ENCODE measurements at regions not wholly inside any gene's neighbourhood (a gene's known extent, or its start where the extent isn't known, plus 50 kb on each side); places are given as distances from the start of the nearest gene placed in this dataset.

GRCh38 chr2:37481244-37481643, 136.8 kb downstream of the QPCT start:
- H3K36me3 Mint-ChIP-seq (ENCODE audit: low read depth), result no peaks in the 10 kb centered on the region
- H3K27ac Mint-ChIP-seq, result no peak overlapping the region
- peaks cover 3% of the 10 kb centered on the region for H3K9me3 Mint-ChIP-seq
- no peak overlapping the region for H3K4me3 Mint-ChIP-seq
- no peaks in the 10 kb centered on the region for H3K4me1 Mint-ChIP-seq
- CTCF ChIA-PET, result interaction anchor here (0.7 to 2.1 kb wide), 3 partner anchors 9 to 26 kb away, joined by 3 to 8 read pairs (median 4); no protein-coding TSS in a partner anchor
- POLR2A ChIA-PET, result no interaction called here
- no peak for DNase-seq
- H3K27me3 Mint-ChIP-seq, result no peaks in the 10 kb centered on the region

DNA sequence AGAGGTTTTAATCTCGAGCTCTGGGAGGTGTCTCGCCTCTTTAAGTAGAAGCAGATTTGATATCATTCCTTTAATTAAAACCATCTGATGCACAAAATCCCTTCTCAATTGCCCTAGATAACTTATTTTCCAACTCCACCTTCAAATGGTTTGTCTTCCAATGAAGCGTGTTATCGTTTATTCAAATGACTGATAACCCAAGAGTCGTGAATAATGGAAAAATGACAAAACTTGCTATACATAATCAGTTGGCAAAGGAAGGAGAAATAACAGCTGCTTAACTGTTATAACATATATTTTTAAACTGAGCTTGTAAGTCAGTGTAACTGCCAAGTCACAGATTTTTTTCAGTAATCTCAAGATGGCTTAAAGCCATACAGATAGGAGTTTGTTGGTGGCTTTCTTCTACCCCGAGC, 144.6 kb downstream of the QPCT start:
- DNase-seq, result no peak
- H3K36me3 Mint-ChIP-seq (ENCODE audit: low read depth), result no peaks in the 10 kb centered on the region
- H3K4me3 Mint-ChIP-seq, result no peak overlapping the region
- H3K27me3 Mint-ChIP-seq, result no peaks in the 10 kb centered on the region
- H3K27ac Mint-ChIP-seq, result no peak overlapping the region
- CTCF ChIA-PET, result interaction anchor here (0.6 kb wide), 1 partner anchor 347 kb away, joined by 3 read pairs; no protein-coding TSS in a partner anchor
- no peaks in the 10 kb centered on the region for H3K4me1 Mint-ChIP-seq
- peaks cover 2% of the 10 kb centered on the region for H3K9me3 Mint-ChIP-seq
- POLR2A ChIA-PET, result no interaction called here

- no peak for DNase-seq
- no peaks in the 10 kb centered on the region for H3K36me3 Mint-ChIP-seq (ENCODE audit: low read depth)
- H3K4me1 Mint-ChIP-seq, result no peaks in the 10 kb centered on the region
- CTCF ChIA-PET, result no interaction called here
- no peak overlapping the region for H3K27ac Mint-ChIP-seq
- H3K9me3 Mint-ChIP-seq, result peaks cover 2% of the 10 kb centered on the region
- H3K4me3 Mint-ChIP-seq, result no peak overlapping the region
- POLR2A ChIA-PET, result no interaction called here
- no peaks in the 10 kb centered on the region for H3K27me3 Mint-ChIP-seq
These were observed 145.1 kb downstream of the QPCT start for GRCh38 chr2:37489536-37489935.

GRCh38 chr2:37493425-37493824, 149.0 kb downstream of the QPCT start:
- Mint-ChIP-seq H3K27me3 (peaks cover 7% of the 10 kb centered on the region), H3K4me1 (no peaks in the 10 kb centered on the region), H3K27ac (no peak overlapping the region), H3K4me3 (no peak overlapping the region), H3K36me3 (ENCODE audit: low read depth) (peaks cover 2% of the 10 kb centered on the region), H3K9me3 (peaks cover 2% of the 10 kb centered on the region)
- POLR2A ChIA-PET, result no interaction called here
- DNase-seq, result no peak
- CTCF ChIA-PET, result no interaction called here

DNA sequence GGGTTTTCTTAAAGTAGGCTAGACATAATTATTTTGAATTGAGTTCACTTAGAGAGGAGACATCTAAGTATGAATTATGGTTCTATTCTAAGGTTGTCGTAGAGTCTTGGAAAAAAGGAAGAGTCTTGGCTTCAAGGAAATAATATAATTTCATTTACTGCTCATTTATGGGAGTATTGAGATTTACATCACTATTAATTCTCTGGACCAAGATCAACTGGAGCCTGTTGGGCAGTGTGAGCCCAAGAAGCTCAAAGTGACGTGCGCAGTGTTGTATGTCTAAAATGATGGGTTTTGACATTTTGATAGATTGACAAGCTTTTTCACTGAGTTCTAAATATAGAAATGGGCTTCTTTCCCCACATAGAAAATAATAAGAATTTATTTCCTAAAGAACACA, 154.7 kb downstream of the QPCT start:
- POLR2A ChIA-PET, result no interaction called here
- Mint-ChIP-seq H3K36me3 (ENCODE audit: low read depth) (peaks cover 2% of the 10 kb centered on the region), H3K9me3 (no peaks in the 10 kb centered on the region)

GRCh38 chr2:37500031-37500430, 155.6 kb downstream of the QPCT start:
- Mint-ChIP-seq H3K4me1 (no peaks in the 10 kb centered on the region), H3K27me3 (peaks cover 18% of the 10 kb centered on the region), H3K36me3 (ENCODE audit: low read depth) (peaks cover 2% of the 10 kb centered on the region), H3K9me3 (no peaks in the 10 kb centered on the region), H3K4me3 (no peak overlapping the region), H3K27ac (no peak overlapping the region)
- CTCF ChIA-PET, result interaction anchor here (0.6 to 0.9 kb wide), 2 partner anchors 52 to 172 kb away, joined by 3 to 5 read pairs; no protein-coding TSS in a partner anchor
- no peak for DNase-seq
- POLR2A ChIA-PET, result no interaction called here

More for the DNA sequence above, 154.7 kb downstream of the QPCT start:
- no peak for DNase-seq
- H3K4me3 Mint-ChIP-seq, result no peak overlapping the region
- H3K27me3 Mint-ChIP-seq, result peaks cover 18% of the 10 kb centered on the region
- H3K4me1 Mint-ChIP-seq, result no peaks in the 10 kb centered on the region
- CTCF ChIA-PET, result interaction anchor here (0.9 kb wide), 1 partner anchor 53 kb away, joined by 3 read pairs; no protein-coding TSS in a partner anchor
- no peak overlapping the region for H3K27ac Mint-ChIP-seq

DNA sequence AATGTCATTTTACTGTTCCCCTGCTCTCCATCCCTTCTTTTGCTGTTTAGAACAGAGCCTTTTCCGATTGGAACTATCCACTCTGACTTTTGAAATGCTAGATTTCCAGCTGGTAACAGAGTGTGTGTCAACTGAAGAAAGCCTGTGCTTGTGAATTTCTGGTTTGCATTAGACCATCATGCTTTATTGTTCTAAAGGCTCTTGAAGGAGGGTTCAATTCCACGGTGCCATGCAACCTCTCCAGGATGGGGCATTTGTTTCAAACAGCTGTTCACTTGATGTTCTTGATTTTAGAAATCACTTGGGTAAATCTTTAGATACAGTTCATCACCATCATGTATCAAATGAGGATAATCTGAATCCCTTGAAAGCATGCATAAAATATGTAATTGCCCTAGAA, 156.7 kb downstream of the QPCT start:
- Mint-ChIP-seq H3K27ac (no peak overlapping the region), H3K27me3 (peaks cover 18% of the 10 kb centered on the region), H3K4me1 (no peaks in the 10 kb centered on the region), H3K4me3 (no peak overlapping the region), H3K36me3 (ENCODE audit: low read depth) (peaks cover 2% of the 10 kb centered on the region), H3K9me3 (no peaks in the 10 kb centered on the region)
- no peak for DNase-seq
- CTCF ChIA-PET, result interaction anchor here (0.7 to 1.0 kb wide), 2 partner anchors 28 to 56 kb away, joined by 3 read pairs; no protein-coding TSS in a partner anchor
- POLR2A ChIA-PET, result interaction anchor here (0.6 kb wide), 1 partner anchor 253 kb away, joined by 7 read pairs; no protein-coding TSS in a partner anchor

GRCh38 chr2:37506407-37507050, 162.1 kb downstream of the QPCT start:
- H3K4me3 Mint-ChIP-seq, result no peak overlapping the region
- no peak for DNase-seq
- ChIA-PET CTCF (interaction anchor here (1.2 kb wide), 1 partner anchor 80 kb away, joined by 3 read pairs; no protein-coding TSS in a partner anchor), POLR2A (no interaction called here)
- no peaks in the 10 kb centered on the region for H3K9me3 Mint-ChIP-seq
- no peaks in the 10 kb centered on the region for H3K4me1 Mint-ChIP-seq
- no peaks in the 10 kb centered on the region for H3K36me3 Mint-ChIP-seq (ENCODE audit: low read depth)
- H3K27me3 Mint-ChIP-seq, result peaks cover 16% of the 10 kb centered on the region
- H3K27ac Mint-ChIP-seq, result no peak overlapping the region

- POLR2A ChIA-PET, result no interaction called here
These were observed 162.6 kb downstream of the QPCT start for GRCh38 chr2:37507051-37507410.

GRCh38 chr2:37507703-37508102, 163.3 kb downstream of the QPCT start:
- Mint-ChIP-seq H3K9me3 (no peaks in the 10 kb centered on the region), H3K27ac (no peak overlapping the region), H3K4me1 (no peaks in the 10 kb centered on the region), H3K4me3 (no peak overlapping the region), H3K27me3 (peaks cover 10% of the 10 kb centered on the region), H3K36me3 (ENCODE audit: low read depth) (no peaks in the 10 kb centered on the region)
- DNase-seq, result no peak
- ChIA-PET CTCF (no interaction called here), POLR2A (no interaction called here)

More at GRCh38 chr2:37507051-37507410, 162.6 kb downstream of the QPCT start:
- peaks cover 13% of the 10 kb centered on the region for H3K27me3 Mint-ChIP-seq
- H3K9me3 Mint-ChIP-seq, result no peaks in the 10 kb centered on the region
- H3K27ac Mint-ChIP-seq, result no peak overlapping the region
- H3K36me3 Mint-ChIP-seq (ENCODE audit: low read depth), result no peaks in the 10 kb centered on the region
- DNase-seq, result no peak
- H3K4me3 Mint-ChIP-seq, result no peak overlapping the region
- CTCF ChIA-PET, result no interaction called here
- H3K4me1 Mint-ChIP-seq, result no peaks in the 10 kb centered on the region

DNA sequence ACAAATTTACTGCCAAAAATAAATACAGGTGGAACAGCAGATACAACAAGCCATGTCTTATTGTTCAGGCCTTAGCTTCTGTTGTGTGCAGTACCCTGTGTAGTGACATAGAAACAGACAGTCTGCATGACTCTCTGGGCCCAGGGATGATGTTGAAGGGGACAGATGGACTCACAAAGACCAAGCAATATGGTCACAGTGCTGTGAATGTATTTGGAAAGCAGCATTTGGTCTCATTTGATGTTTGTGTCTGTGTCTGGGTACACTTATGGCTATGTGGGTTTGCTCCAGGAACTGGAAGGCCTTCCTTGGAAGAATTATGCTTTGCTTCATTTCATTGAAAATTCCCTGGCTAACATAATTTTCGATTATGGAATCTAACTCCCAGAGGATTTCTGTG, 158.5 kb downstream of the CDC42EP3 start:
- no peak for DNase-seq
- H3K36me3 Mint-ChIP-seq (ENCODE audit: low read depth), result no peaks in the 10 kb centered on the region
- no peaks in the 10 kb centered on the region for H3K4me1 Mint-ChIP-seq
- POLR2A ChIA-PET, result no interaction called here
- H3K27me3 Mint-ChIP-seq, result peaks cover 1% of the 10 kb centered on the region
- H3K27ac Mint-ChIP-seq, result no peak overlapping the region
- H3K4me3 Mint-ChIP-seq, result no peak overlapping the region
- CTCF ChIA-PET, result no interaction called here
- H3K9me3 Mint-ChIP-seq, result peaks cover 2% of the 10 kb centered on the region

DNA sequence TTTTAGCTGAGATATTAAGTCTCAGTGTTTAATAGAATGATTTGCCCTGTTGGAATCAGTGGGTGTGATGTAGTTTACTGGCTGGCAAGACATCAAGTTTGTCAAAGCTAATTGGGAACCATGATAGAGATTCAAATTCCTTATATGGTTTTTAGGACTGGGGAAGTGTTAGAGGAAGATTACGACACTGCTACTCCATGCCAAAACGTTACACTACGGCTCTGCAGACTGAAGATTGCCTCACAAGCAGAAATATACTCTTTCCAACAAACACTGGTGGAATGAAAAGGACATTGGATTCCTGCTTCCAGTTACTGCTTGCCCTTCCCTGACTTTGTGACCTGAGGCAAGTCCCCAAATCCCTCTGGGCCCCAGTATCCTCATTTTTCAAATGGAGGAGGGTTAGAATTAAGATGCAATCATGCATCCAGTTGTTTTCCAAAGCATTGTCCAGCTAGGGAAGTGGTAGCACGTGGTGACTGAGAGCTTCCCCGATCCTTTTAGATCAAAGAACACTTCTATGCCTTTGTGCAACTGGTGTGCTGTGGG, 147.6 kb downstream of the CDC42EP3 start:
- no peaks in the 10 kb centered on the region for H3K36me3 Mint-ChIP-seq (ENCODE audit: low read depth)
- H3K27ac Mint-ChIP-seq, result no peak overlapping the region
- H3K4me1 Mint-ChIP-seq, result no peaks in the 10 kb centered on the region
- no peak for DNase-seq
- H3K4me3 Mint-ChIP-seq, result no peak overlapping the region
- ChIA-PET POLR2A (no interaction called here), CTCF (interaction anchor here (0.6 to 1.6 kb wide), 3 partner anchors 14 to 308 kb away, joined by 3 to 6 read pairs (median 3); no protein-coding TSS in a partner anchor)
- peaks cover 9% of the 10 kb centered on the region for H3K27me3 Mint-ChIP-seq
- H3K9me3 Mint-ChIP-seq, result no peaks in the 10 kb centered on the region

DNA sequence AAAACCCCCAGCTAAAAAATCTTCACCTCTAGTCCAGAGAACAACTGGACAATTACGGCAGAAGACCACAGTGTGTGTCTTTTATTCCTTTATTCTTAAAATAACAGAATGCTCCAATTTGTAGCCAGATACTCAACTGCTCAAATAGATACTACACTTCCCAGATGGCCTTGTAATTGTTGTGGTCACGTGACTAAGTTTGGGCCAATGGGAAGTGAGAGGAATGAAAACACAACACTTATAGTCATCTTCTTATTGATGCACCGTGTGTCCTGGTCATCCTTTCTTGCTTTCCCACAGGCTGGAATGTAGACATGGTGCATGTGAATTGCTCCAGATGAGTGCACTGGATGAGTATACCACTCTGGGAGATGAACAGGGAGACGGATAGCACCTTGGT, 145.1 kb downstream of the CDC42EP3 start:
- no peaks in the 10 kb centered on the region for H3K4me1 Mint-ChIP-seq
- CTCF ChIA-PET, result no interaction called here

GRCh38 chr2:37526856-37527255, 144.6 kb downstream of the CDC42EP3 start:
- POLR2A ChIA-PET, result no interaction called here
- Mint-ChIP-seq H3K36me3 (ENCODE audit: low read depth) (no peaks in the 10 kb centered on the region), H3K4me3 (no peak overlapping the region), H3K9me3 (no peaks in the 10 kb centered on the region), H3K27ac (no peak overlapping the region), H3K4me1 (no peaks in the 10 kb centered on the region), H3K27me3 (peaks cover 3% of the 10 kb centered on the region)
- no peak for DNase-seq
- CTCF ChIA-PET, result no interaction called here

More for the DNA sequence above, 145.1 kb downstream of the CDC42EP3 start:
- DNase-seq, result no peak
- Mint-ChIP-seq H3K27ac (no peak overlapping the region), H3K36me3 (ENCODE audit: low read depth) (no peaks in the 10 kb centered on the region), H3K4me3 (no peak overlapping the region), H3K27me3 (peaks cover 6% of the 10 kb centered on the region), H3K9me3 (no peaks in the 10 kb centered on the region)
- POLR2A ChIA-PET, result no interaction called here
